Keratinocyte (primary cell): ENCODE measurements at regions not wholly inside any gene's neighbourhood (a gene's known extent, or its start where the extent isn't known, plus 50 kb on each side); places are given as distances from the start of the nearest gene placed in this dataset.

Source experiments
- CTCF ChIP-seq, 3 experiments: IDR thresholded peaks in 1 of 3; conservative IDR thresholded peaks in 1 of 3; optimal IDR thresholded peaks in 1 of 3; 2 replicates in 2 of 3; 3 replicates in 1 of 3; pipeline versions ENCODE3 to v1.5.1; 2011; ENCODE audit warnings: low read length in 3 of 3, mild to moderate bottlenecking in 3 of 3, moderate library complexity in 2 of 3, control low read depth in 1 of 3, inconsistent platforms in 1 of 3; ENCODE audit not compliant: insufficient read depth in 2 of 3; ENCODE audit errors: extremely low read depth in 1 of 3
- EZH2 ChIP-seq: IDR thresholded peaks from one replicate; pipeline ENCODE4 v1.6.1; 2012; ENCODE audit warnings: inconsistent platforms, mild to moderate bottlenecking, low read length, moderate library complexity

- TF ChIP-seq CTCF (optimal IDR thresholded peaks at IDR 0.05 in 1 of 3, IDR thresholded peaks at IDR 0.05 in 1 of 3, conservative IDR thresholded peaks at IDR 0.05 in 1 of 3; ENCODE audit: extremely low read depth in 1 of 3, insufficient read depth in 2 of 3, low read length in 3 of 3) (no peak), EZH2 (no peak)
Observed at GRCh38 chr17:63333869-63334268, 112.2 kb downstream of the CYB561 start.
